HEK293T (cell line): ENCODE measurements at regions not wholly inside any gene's neighbourhood (a gene's known extent, or its start where the extent isn't known, plus 50 kb on each side); places are given as distances from the start of the nearest gene placed in this dataset.

Source experiments
- BHLHE40 ChIP-seq: fragments of 450-650 bp; IDR thresholded peaks from 2 replicates; pipeline ENCODE4 v1.6.1; 2016; ENCODE audit warnings: mild to moderate bottlenecking, moderate library complexity, borderline replicate concordance
- FOXM1 ChIP-seq: fragments of 450-650 bp; IDR thresholded peaks from 2 replicates; pipeline ENCODE4 v1.6.1; 2017; ENCODE audit warnings: mild to moderate bottlenecking, borderline replicate concordance
- PKNOX1 ChIP-seq: fragments of 450-650 bp; IDR thresholded peaks from 2 replicates; pipeline ENCODE4 v1.6.1; 2016

GRCh38 chr17:55925440-55925839 is 174.6 kb downstream of the PCTP start:
- no peak for TF ChIP-seq FOXM1
- no peak for TF ChIP-seq PKNOX1
- no peak for TF ChIP-seq BHLHE40
